Endothelial cell of umbilical vein (primary cell): ENCODE measurements at regions not wholly inside any gene's neighbourhood (a gene's known extent, or its start where the extent isn't known, plus 50 kb on each side); places are given as distances from the start of the nearest gene placed in this dataset.
"Not testable (repeated sequence)": the region's sequence is repeated elsewhere in the genome, so short reads cannot be mapped to it uniquely, and the experiment has no call there.

Source experiments
- BruUV-seq: library from RNA; stranded (reverse); fragments of 400-500 nt; replicated peaks from 2 replicates; lab custom pipeline; 2021; lab: Mats Ljungman, UMichigan
- CTCF ChIA-PET: fragments of 300-600, 350-600 bp; sonication (Branson Sonifier 250); formaldehyde crosslinking; loops from one replicate; lab custom pipeline; 2021; ENCODE audit warnings: antibody characterized with exemption, inconsistent platforms; lab: Charles Lee
- POLR2A ChIA-PET: fragments of 300-600, 350-600 bp; sonication (Branson Sonifier 250); formaldehyde crosslinking; loops from one replicate; lab custom pipeline; 2021; ENCODE audit warnings: antibody characterized with exemption, inconsistent platforms; lab: Charles Lee
- DNase-seq: peaks from one replicate; pipeline ENCODE4 v3.0.0-alpha.2; 2011; ENCODE audit warnings: low read depth, low spot score
- FAIRE-seq: peaks from 2 replicates; lab custom pipeline; 2011; peaks lifted over from hg19 to GRCh38; lab: Jason Lieb, UNC
- H2AFZ ChIP-seq: 2 replicates; pipeline ENCODE4 v1.6.0; 2012; ENCODE audit warnings: low read depth, low read length, control low read depth, inconsistent platforms
- H3K27ac ChIP-seq: 2 replicates; pipeline ENCODE4 v1.5.1; 2011; ENCODE audit warnings: low read depth, mild to moderate bottlenecking, control low read depth, low read length, moderate library complexity; ENCODE audit not compliant: insufficient read depth
- H3K27me3 ChIP-seq, 2 experiments: 2 replicates each; pipeline versions ENCODE4 v1.6.0 to v1.6.1; 2011; ENCODE audit warnings: low read length in 2 of 2, mixed read lengths in 1 of 2; ENCODE audit not compliant: control insufficient read depth in 2 of 2, insufficient read depth in 2 of 2
- H3K36me3 ChIP-seq, 2 experiments: 2 replicates in 1 of 2; 3 replicates in 1 of 2; pipeline ENCODE4 v1.5.1; 2011; ENCODE audit warnings: low read length in 2 of 2, mild to moderate bottlenecking in 1 of 2, moderate library complexity in 1 of 2; ENCODE audit not compliant: control insufficient read depth in 2 of 2, insufficient read depth in 2 of 2; ENCODE audit errors: extremely low read depth in 1 of 2
- H3K4me1 ChIP-seq: 3 replicates; pipeline ENCODE4 v1.5.1; 2011; ENCODE audit warnings: mild to moderate bottlenecking, low read length; ENCODE audit not compliant: control insufficient read depth, insufficient read depth; ENCODE audit errors: extremely low read depth
- H3K4me2 ChIP-seq: 2 replicates; pipeline ENCODE4 v1.6.1; 2011; ENCODE audit warnings: low read length, control low read depth, mixed read lengths; ENCODE audit not compliant: insufficient read depth
- H3K4me3 ChIP-seq, 3 experiments: fragments of 200-600 bp in 1 of 3; sonication (generic), shearing (Covaris generic) in 1 of 3; replicated peaks in 1 of 3; 2 replicates each; pipeline ENCODE4 v1.5.1; 2011 to 2016; ENCODE audit warnings: control low read depth in 3 of 3, low read length in 3 of 3, mild to moderate bottlenecking in 2 of 3, inconsistent platforms in 1 of 3, low read depth in 1 of 3, moderate library complexity in 1 of 3; ENCODE audit not compliant: insufficient read depth in 1 of 3
- H3K79me2 ChIP-seq: 2 replicates; pipeline ENCODE4 v1.6.0; 2012; ENCODE audit warnings: low read length, inconsistent platforms; ENCODE audit not compliant: control insufficient read depth, insufficient read depth
- H3K9ac ChIP-seq: replicated peaks from 2 replicates; pipeline ENCODE3; 2011; ENCODE audit warnings: low read length, control low read depth; ENCODE audit not compliant: insufficient read depth; ENCODE audit errors: extremely low read depth
- H3K9me1 ChIP-seq: replicated peaks from 3 replicates; pipeline ENCODE4 v1.6.0; 2011; ENCODE audit warnings: mild to moderate bottlenecking, low read length; ENCODE audit not compliant: control insufficient read depth, insufficient read depth; ENCODE audit errors: extremely low read depth
- H3K9me3 ChIP-seq: replicated peaks from 2 replicates; pipeline ENCODE4 v1.5.1; 2012; ENCODE audit warnings: low read length, inconsistent platforms; ENCODE audit not compliant: control insufficient read depth, insufficient read depth
- H4K20me1 ChIP-seq: replicated peaks from 2 replicates; pipeline ENCODE3; 2011; ENCODE audit warnings: mild to moderate bottlenecking, low read length; ENCODE audit not compliant: control insufficient read depth, insufficient read depth; ENCODE audit errors: extremely low read depth
- EZH2 ChIP-seq: IDR thresholded peaks from 2 replicates; pipeline ENCODE4 v1.6.1; 2012; ENCODE audit warnings: borderline replicate concordance, low read depth, mild to moderate bottlenecking, moderate library complexity, low read length, inconsistent platforms; ENCODE audit not compliant: severe bottlenecking
- FOS ChIP-seq: IDR thresholded peaks from 2 replicates; pipeline ENCODE4 v1.6.1; 2011; ENCODE audit warnings: mild to moderate bottlenecking, low read length, moderate library complexity, borderline replicate concordance; ENCODE audit not compliant: insufficient read depth
- GATA2 ChIP-seq: IDR thresholded peaks from 2 replicates; pipeline ENCODE4 v1.7.0; 2011; ENCODE audit warnings: low read depth, mild to moderate bottlenecking, moderate library complexity, mixed read lengths, low read length; ENCODE audit not compliant: insufficient read length, insufficient read depth
- JUN ChIP-seq: IDR thresholded peaks from 2 replicates; pipeline ENCODE4 v1.6.1; 2011; ENCODE audit warnings: borderline replicate concordance, low read depth; ENCODE audit not compliant: insufficient read length, insufficient read depth
- MAX ChIP-seq: IDR thresholded peaks from 2 replicates; pipeline ENCODE4 v1.6.1; 2011; ENCODE audit not compliant: insufficient read depth, insufficient read length
- MYC ChIP-seq: IDR thresholded peaks from one replicate; pipeline ENCODE4 v1.6.1; 2011; ENCODE audit warnings: mild to moderate bottlenecking, low read depth, low read length
- POLR2A ChIP-seq: IDR thresholded peaks from 2 replicates; pipeline ENCODE4 v1.6.1; 2012; ENCODE audit warnings: low read depth, mild to moderate bottlenecking, control low read depth, low read length
- POLR2AphosphoS5 ChIP-seq: IDR thresholded peaks from 2 replicates; pipeline ENCODE4 v1.6.1; 2012; ENCODE audit warnings: low read depth, mild to moderate bottlenecking, control low read depth, low read length, moderate library complexity; ENCODE audit not compliant: insufficient read depth
- dilution Hi-C: fragments of 300-500 bp; cut with MboI; formaldehyde crosslinking; loops from one replicate; pipeline ENCODE4 v1.15.0; 2019; ENCODE audit warnings: low sequenced_read_pairs; ENCODE audit not compliant: extremely low pct_ligation_motif_present
- intact Hi-C: fragments of 100-400 bp; cut with micrococcal nuclease; formaldehyde crosslinking; loops from one replicate; pipeline ENCODE4 v1.10.0; 2022
- TF ChIP-seq, protein P1 (sequence below), 2 donors: IDR thresholded peaks; 1 replicate in 1 of 2; 2 replicates in 1 of 2; pipeline ENCODE4 v1.5.1; 2011; ENCODE audit warnings: low read length in 2 of 2, mild to moderate bottlenecking in 2 of 2, moderate library complexity in 2 of 2, control low read depth in 1 of 2, inconsistent platforms in 1 of 2, low read depth in 1 of 2; ENCODE audit not compliant: insufficient read depth in 1 of 2; ENCODE audit errors: extremely low read depth in 1 of 2

DNA sequence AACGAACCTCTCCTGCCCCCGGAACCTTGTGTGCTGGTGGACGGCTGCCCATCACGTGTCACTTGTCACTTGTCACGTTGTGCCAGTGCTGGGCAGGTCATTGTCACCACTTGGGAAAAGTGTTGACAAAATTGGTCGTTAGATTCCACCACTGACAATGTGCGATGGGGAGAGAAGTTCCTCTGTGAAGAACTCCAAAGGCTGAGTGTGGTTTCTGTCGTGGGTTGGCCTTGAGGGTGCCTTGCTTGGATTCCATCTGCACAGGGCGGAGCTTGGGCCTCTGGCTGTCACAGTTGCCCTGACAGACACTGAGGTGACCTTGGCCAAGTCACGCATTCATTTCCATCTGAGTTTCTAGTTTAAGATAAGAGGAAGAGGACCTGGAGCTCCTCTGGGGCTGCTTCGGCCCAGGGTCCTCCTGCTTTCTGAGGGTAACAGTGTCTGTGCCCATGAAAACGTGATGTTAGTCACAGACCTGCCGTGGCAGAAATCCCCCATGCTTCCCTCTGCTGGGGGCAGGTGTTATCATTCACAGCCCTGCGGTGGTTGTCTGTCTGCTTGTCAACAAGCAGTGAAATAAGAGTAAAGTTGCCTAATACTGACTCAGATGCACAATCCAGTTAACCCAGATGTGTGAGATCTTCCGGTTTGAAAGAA, 133.6 kb downstream of the LAT start:
- H4K20me1 ChIP-seq, dilution Hi-C loops, H3K9ac ChIP-seq, POLR2A ChIA-PET, FAIRE-seq, H3K4me1 ChIP-seq, H2AFZ ChIP-seq, H3K79me2 ChIP-seq, H3K9me1 ChIP-seq, H3K27me3 ChIP-seq, CTCF ChIA-PET, H3K4me2 ChIP-seq, H3K36me3 ChIP-seq, H3K4me3 ChIP-seq, H3K27ac ChIP-seq, H3K9me3 ChIP-seq, BruUV-seq, DNase-seq, intact Hi-C loops: not testable (repeated sequence)

DNA sequence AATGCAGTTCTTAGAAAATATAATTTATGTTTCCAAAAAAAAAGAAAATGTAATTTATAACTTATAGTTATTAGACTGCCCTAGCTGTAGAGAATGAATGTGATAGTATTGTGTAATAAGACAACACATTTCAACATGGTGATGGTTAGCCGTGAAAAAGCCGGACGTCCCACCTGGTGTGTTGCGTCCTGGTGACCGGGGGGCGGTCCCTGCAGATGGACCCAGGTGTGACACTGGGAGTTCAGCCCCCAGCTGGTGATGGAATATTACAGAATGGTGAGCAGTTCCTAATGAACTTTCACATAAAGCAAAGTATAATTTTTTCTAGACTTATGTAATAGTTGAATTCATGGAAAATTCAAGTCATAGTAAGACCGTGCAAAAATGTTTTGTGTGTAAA, 132.8 kb downstream of the LAT start:
- ChIA-PET CTCF (no interaction called here), POLR2A (no interaction called here)
- Histone ChIP-seq H2AFZ (no peak overlapping the region), H3K4me3 (no peak overlapping the region), H3K4me1 (no peaks in the 10 kb centered on the region), H3K27ac (no peak overlapping the region), H3K9ac (no peak overlapping the region), H4K20me1 (no peaks in the 10 kb centered on the region), H3K36me3 (no peaks in the 10 kb centered on the region), H3K79me2 (no peaks in the 10 kb centered on the region), H3K9me3 (no peaks in the 10 kb centered on the region), H3K27me3 (no peaks in the 10 kb centered on the region), H3K4me2 (no peak overlapping the region), H3K9me1 (no peaks in the 10 kb centered on the region)
- BruUV-seq = no TSS peak
- intact Hi-C loops = no loop called here
- TF ChIP-seq GATA2 = no peak
- TF ChIP-seq EZH2 = no peak
- no peak for TF ChIP-seq MAX
- TF ChIP-seq, protein P1, sequence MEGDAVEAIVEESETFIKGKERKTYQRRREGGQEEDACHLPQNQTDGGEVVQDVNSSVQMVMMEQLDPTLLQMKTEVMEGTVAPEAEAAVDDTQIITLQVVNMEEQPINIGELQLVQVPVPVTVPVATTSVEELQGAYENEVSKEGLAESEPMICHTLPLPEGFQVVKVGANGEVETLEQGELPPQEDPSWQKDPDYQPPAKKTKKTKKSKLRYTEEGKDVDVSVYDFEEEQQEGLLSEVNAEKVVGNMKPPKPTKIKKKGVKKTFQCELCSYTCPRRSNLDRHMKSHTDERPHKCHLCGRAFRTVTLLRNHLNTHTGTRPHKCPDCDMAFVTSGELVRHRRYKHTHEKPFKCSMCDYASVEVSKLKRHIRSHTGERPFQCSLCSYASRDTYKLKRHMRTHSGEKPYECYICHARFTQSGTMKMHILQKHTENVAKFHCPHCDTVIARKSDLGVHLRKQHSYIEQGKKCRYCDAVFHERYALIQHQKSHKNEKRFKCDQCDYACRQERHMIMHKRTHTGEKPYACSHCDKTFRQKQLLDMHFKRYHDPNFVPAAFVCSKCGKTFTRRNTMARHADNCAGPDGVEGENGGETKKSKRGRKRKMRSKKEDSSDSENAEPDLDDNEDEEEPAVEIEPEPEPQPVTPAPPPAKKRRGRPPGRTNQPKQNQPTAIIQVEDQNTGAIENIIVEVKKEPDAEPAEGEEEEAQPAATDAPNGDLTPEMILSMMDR (IDR thresholded peaks at IDR 0.05; ENCODE audit: extremely low read depth in 1 of 2, insufficient read depth in 1 of 2, low read depth in 1 of 2, low read length in 2 of 2) = no peak
- no peak for TF ChIP-seq MYC
- TF ChIP-seq POLR2AphosphoS5 = no peak
- no peak for TF ChIP-seq FOS
- TF ChIP-seq POLR2A = no peak
- no peak for TF ChIP-seq JUN
- dilution Hi-C loops = no loop called here
- FAIRE-seq (no peak), DNase-seq (no peak)
